ENCODE measurements at regions not wholly inside any gene's neighbourhood (a gene's known extent, or its start where the extent isn't known, plus 50 kb on each side); places are given as distances from the start of the nearest gene placed in this dataset.

DNA sequence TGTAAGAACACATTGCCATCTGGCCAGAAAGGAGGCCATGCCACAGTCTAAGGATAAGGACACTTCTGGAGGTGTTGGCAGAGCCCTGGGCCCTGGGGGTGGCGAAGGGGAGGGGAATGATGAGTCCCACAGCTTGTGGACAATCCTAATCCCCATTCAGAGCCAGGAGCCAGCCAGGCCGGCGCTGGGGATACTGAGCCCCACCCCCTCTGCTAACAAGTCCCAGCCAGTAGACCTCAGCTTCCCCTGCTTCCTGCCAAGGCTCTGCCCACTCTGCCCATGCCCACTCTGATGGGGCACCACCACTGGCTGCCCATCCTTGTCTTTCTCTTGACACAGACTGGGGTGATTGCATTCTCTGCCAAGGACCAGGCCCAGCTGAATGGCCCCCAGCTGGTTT lies 71.9 kb downstream of the NAV1 start:
- no peak for DNase-seq

DNA sequence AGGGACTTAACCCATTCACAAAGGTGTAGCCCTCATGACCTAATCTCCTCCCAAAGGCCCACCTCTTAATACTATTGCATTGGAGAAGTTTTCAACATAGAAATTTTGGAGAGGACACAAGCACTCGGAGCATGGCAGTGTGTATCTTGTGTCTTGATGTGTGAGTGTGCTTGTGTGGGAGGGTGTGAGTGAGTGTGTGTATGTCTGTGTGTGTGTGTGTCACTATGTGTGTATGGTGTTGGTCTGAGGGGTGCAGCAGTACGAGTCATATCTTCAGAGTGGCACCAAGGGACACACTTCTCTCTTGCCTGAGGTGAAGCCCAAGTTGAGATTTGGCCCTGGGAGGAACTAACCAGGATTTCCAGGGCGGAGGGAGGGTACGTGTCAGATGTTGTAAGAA lies 73.7 kb downstream of the NAV1 start:
- DNase-seq, result no peak

DNA sequence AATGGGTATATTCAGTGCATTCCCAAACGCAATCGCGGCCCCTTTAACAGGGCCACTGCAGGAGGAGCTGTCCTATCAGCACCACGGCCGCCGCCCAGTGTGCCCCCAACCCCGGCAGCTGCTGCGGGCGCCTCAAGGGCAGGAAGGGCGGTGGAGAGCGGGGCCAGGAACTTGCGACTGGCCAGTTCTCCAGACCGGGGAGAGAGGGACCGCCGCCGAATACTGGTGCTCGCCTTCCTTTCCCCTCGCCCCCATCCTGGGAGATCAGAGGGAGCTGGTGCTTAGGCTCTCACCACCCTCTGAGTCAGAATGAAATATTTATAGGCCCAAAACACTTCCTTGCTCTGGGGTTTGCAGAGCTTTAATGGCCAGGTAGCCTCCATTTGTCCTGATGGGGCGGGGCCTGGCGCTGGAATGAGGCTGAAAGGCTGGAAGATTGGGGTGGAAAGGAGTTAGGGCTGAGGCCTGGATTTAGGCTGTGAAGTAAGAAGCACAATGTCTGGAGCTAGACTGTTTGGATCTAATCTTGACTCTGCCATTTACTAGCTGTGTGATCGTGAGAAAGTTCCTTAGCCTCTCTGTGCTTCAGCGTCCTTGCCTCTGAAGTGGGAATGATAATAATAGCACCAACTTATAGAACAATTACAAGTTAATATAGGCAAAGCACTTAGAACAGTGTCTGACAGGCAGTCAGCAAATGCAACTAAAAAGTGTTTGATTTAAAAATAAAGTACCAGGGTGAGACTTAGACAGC lies 75.5 kb downstream of the NAV1 start:
- peak; percentile 46 to 59 for DNase-seq

DNA sequence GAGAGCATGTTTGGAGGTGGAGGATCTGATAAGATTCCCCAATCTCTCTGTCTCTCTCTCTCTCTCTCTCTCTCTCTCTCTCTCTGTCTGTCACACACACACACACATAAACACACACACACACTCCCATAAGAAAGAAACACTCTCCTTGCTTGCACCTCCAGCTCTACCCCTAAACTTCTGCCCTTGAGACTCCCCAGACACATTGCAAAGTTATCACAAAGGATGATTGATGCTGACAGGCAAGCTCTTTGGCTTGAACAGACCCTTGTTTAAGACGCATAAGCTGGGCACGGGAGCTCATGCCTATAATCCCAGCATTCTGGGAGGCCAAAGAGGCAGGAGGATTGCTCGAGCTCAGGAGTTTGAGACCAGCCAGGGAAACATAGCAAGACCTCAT lies 78.2 kb downstream of the NAV1 start:
- DNase-seq, result no peak

DNA sequence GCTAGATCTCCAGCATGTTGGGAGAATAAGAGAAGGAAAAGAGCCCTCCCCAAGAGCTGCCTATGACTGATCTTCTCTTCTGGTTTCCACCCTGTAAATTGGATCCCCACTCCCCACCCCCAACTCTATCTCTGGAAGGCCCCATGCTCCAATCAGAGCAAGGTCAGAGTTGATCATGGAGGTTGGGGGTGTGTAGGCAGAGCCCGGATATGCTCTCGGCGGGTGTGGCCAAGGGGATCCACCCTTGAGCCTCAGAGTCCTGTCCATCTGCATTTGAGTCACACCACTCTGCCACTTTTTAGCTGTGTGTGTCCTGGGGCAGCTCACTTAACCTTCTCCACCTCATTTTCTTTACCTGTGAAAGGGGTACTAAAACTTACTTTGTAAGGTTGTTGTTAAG lies 79.5 kb downstream of the NAV1 start:
- no peak for DNase-seq

DNA sequence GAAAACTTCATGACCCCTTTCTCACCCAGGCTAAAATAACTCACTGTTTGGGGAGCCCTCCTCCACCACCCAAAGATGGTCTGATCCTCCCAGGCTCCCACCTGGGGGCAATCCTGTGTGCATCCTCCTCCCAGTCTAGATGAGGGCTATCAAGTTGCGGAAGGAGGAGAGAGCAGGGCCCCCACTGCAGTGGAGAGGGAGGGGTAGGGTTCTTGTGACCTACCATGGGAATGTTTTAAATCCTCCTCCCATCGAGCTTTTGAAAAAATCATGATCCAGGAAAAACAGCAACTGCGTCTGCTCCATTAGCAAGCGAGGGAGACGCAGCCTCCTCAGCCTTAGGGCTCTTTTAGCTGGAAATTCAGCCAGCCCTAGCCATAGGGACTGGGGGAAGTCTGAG lies 80.0 kb downstream of the NAV1 start:
- DNase-seq, result no peak

DNA sequence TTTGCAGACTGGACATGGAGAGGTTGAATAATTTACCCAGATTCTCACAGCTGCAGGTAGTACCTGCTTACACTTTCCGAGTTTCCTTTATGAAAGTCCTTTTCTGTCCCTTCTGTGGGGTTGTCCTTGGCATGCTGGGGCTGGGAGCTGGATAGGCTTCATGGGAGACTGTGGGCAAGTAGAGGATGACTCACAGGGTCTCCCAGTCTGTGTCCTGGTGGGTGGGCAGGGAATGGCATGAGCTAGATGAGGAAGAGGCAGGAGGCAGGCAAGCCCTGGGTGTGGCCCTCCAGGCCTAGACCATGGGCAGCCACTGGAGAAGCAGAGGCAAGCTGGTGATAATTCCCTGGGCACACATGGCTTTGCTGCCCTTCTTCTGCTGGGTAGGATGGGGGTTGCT lies 80.6 kb downstream of the NAV1 start:
- DNase-seq, result no peak

DNA sequence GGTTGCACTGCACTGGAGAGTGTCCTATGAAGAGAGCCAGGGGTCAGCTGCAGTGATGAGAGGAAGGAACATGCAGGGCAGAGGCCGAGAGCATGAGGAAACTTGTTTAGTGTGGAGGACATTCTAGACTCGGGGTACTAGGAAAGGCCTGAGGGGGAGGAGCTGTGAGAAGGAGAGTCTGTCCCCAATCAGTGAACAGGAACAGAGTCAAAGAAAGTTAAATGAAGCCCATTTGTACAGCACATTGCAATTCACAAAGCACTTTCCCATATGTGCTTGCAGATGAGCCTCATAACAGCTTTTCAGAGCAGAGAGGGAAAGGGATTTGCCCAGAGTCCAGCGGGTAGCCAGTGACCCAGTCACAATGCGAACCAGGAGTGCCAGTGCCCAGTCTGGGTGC lies 83.4 kb downstream of the NAV1 start:
- DNase-seq, result no peak

DNA sequence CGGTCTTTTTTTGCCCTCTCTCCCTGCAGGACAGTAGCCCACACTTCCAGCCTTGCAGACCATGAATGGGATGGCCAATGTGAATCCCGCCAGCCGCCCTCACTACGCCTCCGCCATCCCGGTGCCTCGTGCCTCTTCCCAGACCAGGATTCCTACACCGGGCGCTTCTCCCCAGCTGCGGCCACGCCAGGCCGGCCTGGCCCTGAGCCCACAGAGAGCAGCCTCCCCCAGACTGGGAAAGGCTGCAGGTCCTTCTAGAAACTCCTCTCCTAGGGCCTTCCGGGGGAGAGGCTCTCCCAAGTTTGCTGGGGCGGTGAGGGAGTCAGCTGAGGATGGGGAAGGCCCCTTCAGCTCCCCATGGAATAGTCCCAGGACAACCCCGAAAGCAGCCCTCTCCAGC lies 83.9 kb downstream of the NAV1 start:
- no peak for DNase-seq

DNA sequence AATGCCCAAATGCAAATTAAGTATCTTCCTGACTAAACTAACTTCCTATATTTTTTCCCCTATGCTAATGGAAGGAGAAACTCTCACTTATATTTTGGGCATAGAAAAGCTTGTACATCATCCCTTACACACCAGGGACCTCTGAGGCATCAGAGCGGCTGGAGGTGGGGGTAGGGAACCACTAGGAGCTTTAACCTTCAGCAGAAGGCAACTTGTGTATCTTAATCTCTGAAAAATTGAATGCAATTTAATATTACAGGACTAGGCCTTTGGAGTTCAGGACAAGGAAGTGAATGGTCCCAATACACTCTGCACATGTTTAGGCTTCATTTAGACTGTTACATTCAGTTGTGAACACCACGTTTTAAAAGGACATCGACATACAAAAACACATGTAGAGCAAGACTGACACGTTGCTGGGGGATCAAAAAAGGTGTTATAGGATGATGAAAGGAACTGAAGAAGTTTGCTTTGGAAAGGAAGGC lies 85.9 kb downstream of the NAV1 start:
- no peak for DNase-seq

DNA sequence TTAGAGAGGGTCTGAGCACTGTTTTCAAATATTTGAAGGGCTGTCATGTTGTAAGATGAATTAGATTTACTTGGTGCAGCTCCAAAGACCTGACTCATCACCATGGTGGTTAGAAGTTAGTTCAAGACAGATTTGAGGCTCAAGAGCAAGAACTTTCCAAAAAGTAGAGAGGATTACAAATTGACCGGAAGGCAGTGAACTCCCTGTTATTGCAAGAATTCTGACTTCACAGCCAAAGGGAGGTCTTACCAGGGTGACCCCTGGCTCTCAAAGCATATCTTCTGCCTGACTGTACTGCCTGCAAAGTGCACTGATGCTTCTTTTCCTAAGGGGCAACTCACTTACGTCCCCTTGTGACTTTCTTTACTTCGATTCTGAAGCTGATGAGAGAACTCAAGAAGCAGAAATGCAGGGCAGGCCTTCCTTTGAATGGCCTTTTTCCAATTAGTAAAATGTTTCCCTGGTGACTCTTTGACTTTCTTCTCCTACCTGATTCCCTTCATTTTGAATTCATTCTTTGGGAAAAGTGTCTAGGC lies 86.4 kb downstream of the NAV1 start:
- no peak for DNase-seq

DNA sequence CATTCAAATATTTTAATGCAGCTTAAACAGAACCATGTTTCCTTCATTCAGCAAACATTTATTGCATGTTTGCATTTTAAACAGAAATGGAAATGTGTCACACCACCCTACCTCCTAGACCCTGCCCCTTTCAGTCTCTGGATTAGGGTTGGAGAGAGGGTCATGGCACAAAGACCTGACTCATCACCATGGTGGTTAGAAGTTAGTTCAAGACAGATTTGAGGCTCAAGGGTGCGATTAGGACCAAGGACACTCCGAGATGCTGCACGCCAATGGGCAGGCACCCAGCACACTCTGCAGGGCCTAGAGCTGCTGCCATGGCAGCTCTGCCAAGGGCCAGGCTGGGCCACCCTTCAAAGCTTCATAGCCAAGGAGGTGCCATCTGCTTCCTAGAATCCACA lies 86.9 kb downstream of the NAV1 start:
- no peak for DNase-seq

DNA sequence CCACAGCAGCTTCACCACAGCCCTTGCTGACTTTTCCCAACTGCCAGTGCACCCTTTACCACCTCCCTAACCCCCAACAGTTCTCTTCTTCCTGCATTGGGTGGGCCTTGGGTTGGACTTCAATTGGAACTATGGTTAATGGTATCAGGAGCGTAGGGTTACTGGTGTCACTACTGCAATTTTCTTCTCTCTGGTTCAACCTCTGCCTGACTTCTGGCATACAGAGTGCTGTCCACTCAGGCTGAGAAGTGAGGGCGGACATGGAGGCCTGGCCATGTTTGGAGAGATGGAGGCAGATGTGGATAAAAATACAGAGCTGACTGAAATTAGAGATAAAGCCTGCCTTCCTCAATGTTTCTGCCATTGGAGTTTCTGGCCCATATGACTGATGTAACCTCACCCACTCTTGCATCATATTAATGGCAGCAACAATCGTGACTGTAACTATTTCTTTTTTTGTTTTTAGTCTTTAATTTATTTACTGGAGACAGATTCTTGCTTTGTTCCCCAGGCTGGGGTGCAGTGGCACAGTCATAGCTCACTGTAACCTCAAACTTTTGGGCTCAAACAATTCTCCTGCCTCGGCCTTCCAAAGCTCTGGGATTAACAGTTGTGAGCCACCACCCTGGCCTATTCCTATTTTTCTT lies 87.8 kb downstream of the NAV1 start:
- DNase-seq, result no peak

DNA sequence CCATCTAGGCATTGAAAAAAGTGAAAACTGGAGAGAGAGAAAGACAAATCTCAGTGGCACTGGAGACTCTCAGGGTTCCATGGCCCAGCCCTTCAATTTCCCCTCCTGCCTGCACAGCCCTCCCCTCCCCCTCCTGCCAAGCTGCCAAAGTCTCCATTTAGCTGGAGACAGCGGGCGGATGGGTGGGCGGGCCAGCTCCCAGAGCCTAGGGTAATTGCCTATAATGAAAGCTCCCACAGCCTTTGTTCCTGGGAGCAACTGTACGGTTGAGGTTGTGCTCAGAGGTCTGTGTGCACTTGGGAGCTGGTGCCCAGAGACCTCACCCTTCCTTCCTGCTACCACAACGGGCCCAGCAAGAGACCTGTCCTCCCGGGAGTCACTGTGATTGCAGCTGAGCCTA lies 89.6 kb downstream of the NAV1 start:
- DNase-seq, result no peak

DNA sequence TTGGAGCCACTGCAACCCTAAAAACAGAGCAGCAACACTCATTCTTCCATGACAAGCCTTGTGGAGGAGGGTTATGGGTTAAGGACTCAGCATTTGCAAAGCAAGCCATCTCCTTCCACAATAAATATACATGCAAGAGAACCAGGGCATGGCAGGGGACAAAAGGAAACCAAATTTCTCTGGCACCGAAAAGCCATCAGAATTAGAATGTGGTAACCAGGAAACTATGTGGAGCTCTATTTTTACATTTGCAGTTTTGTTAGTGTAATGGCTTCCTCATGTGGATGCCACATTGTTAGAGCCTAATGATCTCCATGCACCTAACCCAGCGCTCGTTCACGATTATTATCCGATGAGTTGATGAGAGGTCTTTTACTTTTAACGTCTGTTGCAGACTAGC lies 91.7 kb downstream of the NAV1 start:
- DNase-seq, result no peak

DNA sequence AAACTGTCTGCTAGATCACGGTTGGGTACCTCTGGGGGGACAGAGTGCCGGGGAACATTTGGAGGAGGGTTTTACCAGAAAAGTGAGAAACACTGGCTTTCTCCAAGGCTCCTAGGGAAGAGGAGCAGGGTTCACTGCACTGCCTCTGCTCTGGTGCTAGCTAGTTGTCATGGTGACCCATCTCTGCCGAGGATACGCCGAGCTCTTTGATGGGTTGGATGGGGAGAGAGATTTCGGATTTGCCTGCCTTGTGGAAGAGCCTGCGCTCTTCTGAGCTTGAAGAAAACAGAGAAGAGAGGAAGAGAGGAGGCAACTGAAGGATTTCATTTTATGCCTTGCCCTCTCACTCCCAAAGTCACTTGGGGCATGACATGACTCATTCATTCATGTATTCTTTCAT lies 92.1 kb downstream of the NAV1 start:
- no peak for DNase-seq

DNA sequence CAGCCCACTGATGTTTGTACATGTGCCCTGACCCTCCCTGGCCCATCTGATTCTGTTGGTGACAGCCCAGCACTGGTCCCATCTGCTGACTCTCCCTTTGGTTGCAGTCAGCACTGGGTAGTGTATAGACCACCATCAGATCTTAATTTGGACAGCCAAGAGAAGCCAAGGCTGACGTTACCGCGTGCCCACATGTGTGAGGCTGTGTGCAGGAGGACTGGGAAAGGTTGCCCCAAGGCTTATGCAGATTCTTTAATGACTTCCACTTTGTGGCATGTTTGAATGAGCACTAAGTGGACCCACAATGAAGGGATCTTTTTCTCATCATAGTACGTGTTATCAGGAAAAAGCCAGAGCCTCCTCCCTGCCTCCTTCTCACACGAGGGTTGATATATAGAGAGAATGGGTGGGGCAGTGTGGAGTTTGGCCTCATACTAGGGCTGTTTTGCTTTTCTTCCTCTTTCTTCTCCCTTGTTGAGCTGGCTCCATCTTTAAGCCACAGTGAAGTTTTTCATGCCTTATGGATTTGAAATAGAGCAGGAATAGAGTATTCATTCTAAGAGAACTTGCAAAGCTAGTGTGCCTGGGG lies 93.5 kb downstream of the NAV1 start:
- DNase-seq, result no peak

DNA sequence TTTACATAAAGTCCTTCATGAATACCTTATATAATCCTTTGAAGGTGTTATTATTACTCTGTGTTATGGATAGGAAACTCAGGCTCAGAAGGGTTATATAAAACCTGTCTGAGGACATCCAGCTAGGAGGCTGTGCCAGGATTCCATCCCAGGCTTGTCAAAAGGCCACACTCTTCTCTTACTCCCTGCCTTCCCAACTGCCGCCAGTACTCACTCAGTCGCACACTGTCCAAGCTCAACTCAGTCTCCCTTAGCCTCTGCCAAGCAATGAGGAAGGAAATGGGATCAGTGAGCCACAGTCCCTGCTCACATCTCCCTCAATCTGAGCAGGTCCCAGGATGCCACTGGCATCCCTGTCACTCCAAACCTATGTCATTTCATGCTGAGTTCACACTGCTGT lies 94.4 kb downstream of the NAV1 start:
- no peak for DNase-seq

DNA sequence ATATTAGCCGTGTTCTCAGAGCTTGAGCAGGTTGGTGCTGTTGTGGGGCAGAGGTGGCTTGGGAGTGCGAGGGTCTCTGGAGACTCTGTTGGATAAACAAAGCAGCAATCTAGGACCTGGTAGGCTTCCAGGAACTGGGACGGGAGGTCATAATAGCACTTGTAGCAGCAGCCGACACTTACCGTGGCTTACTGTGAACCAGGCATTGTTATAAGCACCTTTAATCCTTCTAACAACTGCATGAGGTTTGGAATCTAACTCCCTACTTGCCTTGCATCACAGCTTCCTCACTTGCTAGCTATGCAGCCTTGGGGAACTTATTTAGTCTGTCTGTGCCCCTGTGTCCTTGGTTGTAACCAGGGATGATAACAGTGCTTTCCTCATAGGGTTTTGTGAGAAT lies 94.9 kb downstream of the NAV1 start:
- DNase-seq, result no peak

DNA sequence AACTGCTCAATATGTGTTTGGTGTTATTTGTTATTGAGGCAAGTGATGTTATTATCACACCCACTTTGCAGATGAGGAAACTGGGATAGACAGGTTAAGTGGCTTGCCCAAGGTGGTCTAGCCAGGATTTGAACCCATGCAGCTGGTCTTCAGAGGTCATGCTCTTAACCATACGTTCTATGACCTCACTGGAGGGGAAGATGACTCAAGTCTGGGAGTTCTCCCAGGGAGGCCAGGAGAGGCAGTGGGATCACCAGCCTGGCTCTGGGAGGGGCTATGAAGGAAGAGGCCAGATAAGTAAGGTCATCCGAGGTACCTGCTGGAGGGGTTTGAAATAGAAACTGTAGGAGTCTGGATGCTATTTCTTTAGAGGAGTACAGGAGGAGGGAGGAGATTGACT lies 95.3 kb downstream of the NAV1 start:
- DNase-seq, result no peak

DNA sequence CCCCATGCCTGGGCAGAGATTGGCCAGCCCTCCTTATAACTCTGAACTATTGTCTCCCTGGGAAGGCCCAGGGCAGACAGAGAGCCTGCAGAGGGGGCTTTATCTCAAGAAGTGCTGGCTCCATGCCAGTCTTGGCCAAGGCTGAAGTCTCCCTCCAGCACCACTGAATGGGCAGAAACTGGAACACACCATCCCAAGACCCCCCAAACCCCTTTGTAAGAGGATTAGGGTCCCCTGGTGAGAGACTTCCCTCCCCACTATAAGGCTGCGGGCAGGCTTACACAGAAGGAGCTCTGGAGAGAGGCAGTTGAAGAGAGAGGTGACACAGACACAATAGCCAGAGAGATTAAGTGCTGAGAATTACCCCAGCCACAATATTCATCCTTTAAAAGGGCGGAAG lies 97.2 kb downstream of the NAV1 start:
- no peak for DNase-seq

DNA sequence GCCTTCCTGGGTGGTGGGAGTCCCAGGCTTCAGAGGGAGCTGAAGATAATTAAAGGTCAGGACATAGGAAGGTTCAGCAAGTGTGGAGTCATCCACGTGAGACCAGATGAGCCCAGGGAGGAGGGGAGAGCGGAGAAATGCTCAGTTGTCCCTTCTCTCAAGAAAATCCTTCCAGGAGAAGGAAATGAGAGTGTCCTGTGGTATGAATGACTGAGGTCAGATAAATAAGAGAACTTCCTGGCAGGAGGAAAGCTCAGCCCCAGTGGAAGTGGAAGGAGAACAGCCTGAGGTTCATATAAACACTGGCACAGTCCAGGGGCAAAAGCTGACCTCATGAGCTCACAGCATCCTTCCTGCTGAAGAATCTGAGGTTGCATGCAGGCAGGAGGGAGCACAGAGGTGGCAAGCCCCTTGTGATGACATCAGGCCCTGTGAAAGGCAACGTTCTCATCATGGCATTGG lies 97.6 kb downstream of the NAV1 start:
- DNase-seq, result no peak
